Neural progenitor cell (in vitro differentiated cells): ENCODE measurements at regions not wholly inside any gene's neighbourhood (a gene's known extent, or its start where the extent isn't known, plus 50 kb on each side); places are given as distances from the start of the nearest gene placed in this dataset.

Experiments used
- DNase-seq: peaks from one replicate; pipeline ENCODE4 v3.0.0-alpha.2; 2016; ENCODE audit warnings: low spot score
- H2AFZ ChIP-seq: fragments of 200-600 bp; sonication (generic); replicated peaks from 2 replicates; pipeline ENCODE4 v1.6.1; 2016; ENCODE audit warnings: antibody characterized with exemption
- H3F3A ChIP-seq: fragments of 200-600 bp; sonication (generic); 2 replicates; pipeline ENCODE4 v1.6.1; 2016; ENCODE audit warnings: antibody characterized with exemption, low read depth
- H3K27ac ChIP-seq: fragments of 200-600 bp; sonication (generic); 2 replicates; pipeline ENCODE4 v1.5.1; 2016; ENCODE audit warnings: mild to moderate bottlenecking
- H3K27me3 ChIP-seq: fragments of 200-600 bp; sonication (generic); 2 replicates; pipeline ENCODE4 v1.6.1; 2016; ENCODE audit warnings: mild to moderate bottlenecking, moderate library complexity
- H3K36me3 ChIP-seq: fragments of 200-600 bp; sonication (generic); 2 replicates; pipeline ENCODE4 v1.5.1; 2016
- H3K4me1 ChIP-seq: fragments of 200-600 bp; sonication (generic); 2 replicates; pipeline ENCODE4 v1.6.1; 2016; ENCODE audit warnings: mixed run types
- H3K4me2 ChIP-seq: fragments of 200-600 bp; sonication (generic); 2 replicates; pipeline ENCODE4 v1.6.1; 2016
- H3K4me3 ChIP-seq: fragments of 200-600 bp; sonication (generic); 2 replicates; pipeline ENCODE4 v1.5.1; 2016
- H3K79me2 ChIP-seq: fragments of 200-600 bp; sonication (generic); 2 replicates; pipeline ENCODE4 v1.6.1; 2016; ENCODE audit warnings: low read depth
- H3K9ac ChIP-seq: fragments of 200-600 bp; sonication (generic); 2 replicates; pipeline ENCODE4 v1.6.1; 2016
- H3K9me3 ChIP-seq: fragments of 200-600 bp; sonication (generic); 2 replicates; pipeline ENCODE4 v1.5.1; 2016; ENCODE audit warnings: low read depth
- H4K20me1 ChIP-seq: fragments of 200-600 bp; sonication (generic); 2 replicates; pipeline ENCODE4 v1.6.1; 2016; ENCODE audit warnings: low read depth
- H3K27ac Mint-ChIP-seq: 3 replicates; pipeline ENCODE4 v1.8.0; 2021; ENCODE audit warnings: mixed read lengths
- H3K27me3 Mint-ChIP-seq: 2 replicates; pipeline ENCODE4 v1.8.0; 2022; ENCODE audit warnings: low read depth, mild to moderate bottlenecking, inconsistent platforms, moderate library complexity, mixed read lengths; ENCODE audit not compliant: insufficient read depth
- H3K36me3 Mint-ChIP-seq: 3 replicates; pipeline ENCODE4 v1.8.0; 2021; ENCODE audit warnings: mixed read lengths
- H3K4me1 Mint-ChIP-seq: 3 replicates; pipeline ENCODE4 v1.8.0; 2021; ENCODE audit warnings: mixed read lengths
- H3K4me3 Mint-ChIP-seq: 3 replicates; pipeline ENCODE4 v1.8.0; 2021; ENCODE audit warnings: mild to moderate bottlenecking, moderate library complexity, mixed read lengths
- H3K9me3 Mint-ChIP-seq: 3 replicates; pipeline ENCODE4 v1.8.0; 2020; ENCODE audit warnings: mixed read lengths
- CTCF ChIP-seq: fragments of 200-600 bp; sonication (generic); IDR thresholded peaks from 2 replicates; pipeline ENCODE4 v1.5.1; 2017; ENCODE audit warnings: antibody characterized with exemption, mild to moderate bottlenecking
- EZH2 ChIP-seq: fragments of 200-600 bp; sonication (generic); IDR thresholded peaks from 2 replicates; pipeline ENCODE4 v1.6.1; 2017; ENCODE audit warnings: antibody characterized with exemption, mild to moderate bottlenecking, moderate library complexity
- EZH2phosphoT487 ChIP-seq: fragments of 200-600 bp; sonication (generic); IDR thresholded peaks from 2 replicates; pipeline ENCODE4 v1.6.1; 2017; ENCODE audit warnings: antibody characterized with exemption

- Histone ChIP-seq H3K27ac (no peak overlapping the region), H3K4me2 (no peak overlapping the region), H4K20me1 (no peaks in the 10 kb centered on the region), H2AFZ (no peak overlapping the region), H3F3A (no peaks in the 10 kb centered on the region), H3K4me3 (no peak overlapping the region), H3K4me1 (no peaks in the 10 kb centered on the region), H3K9me3 (no peaks in the 10 kb centered on the region), H3K9ac (no peak overlapping the region), H3K36me3 (no peaks in the 10 kb centered on the region), H3K27me3 (no peaks in the 10 kb centered on the region), H3K79me2 (no peaks in the 10 kb centered on the region)
- Mint-ChIP-seq H3K36me3 (no peaks in the 10 kb centered on the region), H3K27ac (no peak overlapping the region), H3K9me3 (no peaks in the 10 kb centered on the region), H3K27me3 (peaks cover 2% of the 10 kb centered on the region), H3K4me3 (no peak overlapping the region), H3K4me1 (no peaks in the 10 kb centered on the region)
- TF ChIP-seq EZH2phosphoT487 (no peak), EZH2 (no peak), CTCF (no peak)
- DNase-seq: no peak
These were observed 211.2 kb upstream of the GRIA4 start for GRCh38 chr11:105398636-105399035.

- H3K4me3 Mint-ChIP-seq: no peak overlapping the region
- no peaks in the 10 kb centered on the region for H3K9me3 ChIP-seq
- no peak overlapping the region for H3K4me3 ChIP-seq
- H3K79me2 ChIP-seq: no peaks in the 10 kb centered on the region
- H3K27me3 ChIP-seq: no peaks in the 10 kb centered on the region
- TF ChIP-seq EZH2 (no peak), CTCF (no peak), EZH2phosphoT487 (no peak)
- no peaks in the 10 kb centered on the region for H3F3A ChIP-seq
- no peaks in the 10 kb centered on the region for H3K4me1 ChIP-seq
- H2AFZ ChIP-seq: peak overlapping the region; percentile 52
- H3K27ac ChIP-seq: no peak overlapping the region
- no peaks in the 10 kb centered on the region for H3K9me3 Mint-ChIP-seq
- no peak overlapping the region for H3K9ac ChIP-seq
- H4K20me1 ChIP-seq: no peaks in the 10 kb centered on the region
- DNase-seq: no peak
- H3K27ac Mint-ChIP-seq: no peak overlapping the region
- H3K4me2 ChIP-seq: no peak overlapping the region
- H3K27me3 Mint-ChIP-seq: no peaks in the 10 kb centered on the region
- H3K36me3 ChIP-seq: no peaks in the 10 kb centered on the region
- no peaks in the 10 kb centered on the region for H3K4me1 Mint-ChIP-seq
- no peaks in the 10 kb centered on the region for H3K36me3 Mint-ChIP-seq
These were observed 216.5 kb upstream of the GRIA4 start for GRCh38 chr11:105393326-105393725.

DNA sequence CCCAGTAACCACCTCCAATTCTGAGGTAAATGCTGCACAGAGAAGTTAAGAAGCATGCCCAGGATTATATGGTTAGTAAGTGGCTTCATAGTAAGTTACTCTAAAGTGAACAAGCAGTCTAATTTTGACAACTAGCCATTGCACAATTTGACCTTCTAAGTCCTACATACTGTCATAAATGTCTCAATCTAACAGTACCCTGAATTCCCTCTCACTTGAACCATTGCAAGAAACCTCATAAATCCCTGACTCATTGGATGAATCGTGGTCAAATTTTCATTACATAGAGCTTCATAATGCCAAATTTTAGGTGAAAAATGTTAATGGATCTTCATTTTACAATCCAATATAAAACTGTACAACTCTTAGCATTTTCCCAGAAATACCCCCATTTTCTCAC is 217.3 kb upstream of the GRIA4 start:
- H3F3A ChIP-seq: no peaks in the 10 kb centered on the region
- no peak overlapping the region for H3K27ac ChIP-seq
- no peaks in the 10 kb centered on the region for H3K9me3 ChIP-seq
- Mint-ChIP-seq H3K4me3 (no peak overlapping the region), H3K27me3 (no peaks in the 10 kb centered on the region), H3K27ac (no peak overlapping the region), H3K36me3 (no peaks in the 10 kb centered on the region), H3K9me3 (no peaks in the 10 kb centered on the region), H3K4me1 (no peaks in the 10 kb centered on the region)
- H3K36me3 ChIP-seq: no peaks in the 10 kb centered on the region
- no peaks in the 10 kb centered on the region for H4K20me1 ChIP-seq
- no peak overlapping the region for H3K4me2 ChIP-seq
- H3K9ac ChIP-seq: no peak overlapping the region
- TF ChIP-seq CTCF (no peak), EZH2phosphoT487 (no peak), EZH2 (no peak)
- H3K4me1 ChIP-seq: no peaks in the 10 kb centered on the region
- no peaks in the 10 kb centered on the region for H3K27me3 ChIP-seq
- DNase-seq: no peak
- H3K79me2 ChIP-seq: no peaks in the 10 kb centered on the region
- no peak overlapping the region for H2AFZ ChIP-seq
- no peak overlapping the region for H3K4me3 ChIP-seq

GRCh38 chr11:105389952-105390351 is 219.9 kb upstream of the GRIA4 start:
- no peaks in the 10 kb centered on the region for H3K9me3 ChIP-seq
- no peaks in the 10 kb centered on the region for H3K9me3 Mint-ChIP-seq
- no peaks in the 10 kb centered on the region for H3K27me3 Mint-ChIP-seq
- H3K4me1 ChIP-seq: no peaks in the 10 kb centered on the region
- H3K9ac ChIP-seq: no peak overlapping the region
- H3K27ac Mint-ChIP-seq: no peak overlapping the region
- H3K4me1 Mint-ChIP-seq: no peaks in the 10 kb centered on the region
- H4K20me1 ChIP-seq: no peaks in the 10 kb centered on the region
- H2AFZ ChIP-seq: no peak overlapping the region
- DNase-seq: no peak
- no peak overlapping the region for H3K27ac ChIP-seq
- H3F3A ChIP-seq: no peaks in the 10 kb centered on the region
- no peaks in the 10 kb centered on the region for H3K36me3 ChIP-seq
- no peaks in the 10 kb centered on the region for H3K79me2 ChIP-seq
- no peak for TF ChIP-seq CTCF
- TF ChIP-seq EZH2: no peak
- no peak for TF ChIP-seq EZH2phosphoT487
- H3K4me3 Mint-ChIP-seq: no peak overlapping the region
- no peak overlapping the region for H3K4me2 ChIP-seq
- H3K27me3 ChIP-seq: no peaks in the 10 kb centered on the region
- H3K4me3 ChIP-seq: no peak overlapping the region
- H3K36me3 Mint-ChIP-seq: no peaks in the 10 kb centered on the region
